ACC112 (cell line): ENCODE measurements at regions not wholly inside any gene's neighbourhood (a gene's known extent, or its start where the extent isn't known, plus 50 kb on each side); places are given as distances from the start of the nearest gene placed in this dataset.

Experiments used
- H2AFZ ChIP-seq: fragments of 200-600 bp; sonication (generic); one replicate; pipeline ENCODE4 v1.6.0; 2017; ENCODE audit warnings: antibody characterized with exemption, low read length; ENCODE audit not compliant: unreplicated experiment
- H3K27ac ChIP-seq: fragments of 200-600 bp; sonication (generic); 2 replicates; pipeline ENCODE4 v1.5.1; 2014; ENCODE audit warnings: low read depth, mild to moderate bottlenecking, antibody characterized with exemption, low read length, moderate library complexity
- H3K27me3 ChIP-seq: fragments of 200-600 bp; sonication (generic); 2 replicates; pipeline ENCODE4 v1.6.1; 2014; ENCODE audit warnings: mild to moderate bottlenecking, antibody characterized with exemption, low read length, moderate library complexity, mixed read lengths; ENCODE audit not compliant: insufficient read depth
- H3K36me3 ChIP-seq: fragments of 200-600 bp; sonication (generic); 2 replicates; pipeline ENCODE4 v1.6.1; 2016; ENCODE audit warnings: mild to moderate bottlenecking, antibody characterized with exemption, low read length, moderate library complexity, mixed read lengths; ENCODE audit not compliant: insufficient read depth
- H3K4me1 ChIP-seq: fragments of 200-600 bp; sonication (generic); one replicate; pipeline ENCODE4 v1.6.1; 2016; ENCODE audit warnings: low read length, mixed read lengths; ENCODE audit not compliant: insufficient read depth, unreplicated experiment, control insufficient read depth
- H3K4me3 ChIP-seq: fragments of 200-600 bp; sonication (generic); 2 replicates; pipeline ENCODE4 v1.5.1; 2014; ENCODE audit warnings: mild to moderate bottlenecking, low read depth, low read length
- H3K79me2 ChIP-seq: fragments of 200-600 bp; sonication (generic); one replicate; pipeline ENCODE4 v1.6.0; 2016; ENCODE audit warnings: low read length; ENCODE audit not compliant: control insufficient read depth, unreplicated experiment, insufficient read depth

DNA sequence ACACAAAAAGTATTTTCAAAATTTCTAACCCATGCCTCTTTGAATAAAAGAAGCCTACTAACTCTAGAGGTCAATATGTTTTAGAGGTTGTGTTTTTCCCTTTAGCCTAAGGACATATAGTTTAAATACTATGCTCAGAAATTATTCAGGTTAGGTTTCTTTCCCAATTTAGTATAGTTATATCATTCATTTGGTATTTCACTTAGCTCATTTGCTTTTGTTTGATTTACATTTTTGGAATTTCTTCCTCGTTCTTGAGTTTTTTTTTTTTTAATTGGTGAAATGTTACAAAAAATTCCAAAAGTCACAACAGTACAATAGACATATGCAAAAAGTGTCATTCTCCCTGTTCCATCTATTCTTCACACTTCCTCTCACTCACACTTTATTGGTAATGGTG, 371.3 kb upstream of the TNP1 start:
- H2AFZ ChIP-seq, result no peak overlapping the region
- no peak overlapping the region for H3K27ac ChIP-seq
- no peak overlapping the region for H3K4me3 ChIP-seq
- no peaks in the 10 kb centered on the region for H3K36me3 ChIP-seq
- no peaks in the 10 kb centered on the region for H3K27me3 ChIP-seq
- H3K4me1 ChIP-seq, result peaks cover 20% of the 10 kb centered on the region
- no peaks in the 10 kb centered on the region for H3K79me2 ChIP-seq

- Histone ChIP-seq H2AFZ (no peak overlapping the region), H3K4me1 (peaks cover 24% of the 10 kb centered on the region), H3K36me3 (0 out of 2 replicates have a peak, but pooled peaks cover 6% of the 10 kb centered on the region), H3K4me3 (no peak overlapping the region), H3K27me3 (no peaks in the 10 kb centered on the region), H3K79me2 (no peaks in the 10 kb centered on the region), H3K27ac (no peak overlapping the region)
These were observed 368.9 kb upstream of the TNP1 start for GRCh38 chr2:217228732-217229131.

DNA sequence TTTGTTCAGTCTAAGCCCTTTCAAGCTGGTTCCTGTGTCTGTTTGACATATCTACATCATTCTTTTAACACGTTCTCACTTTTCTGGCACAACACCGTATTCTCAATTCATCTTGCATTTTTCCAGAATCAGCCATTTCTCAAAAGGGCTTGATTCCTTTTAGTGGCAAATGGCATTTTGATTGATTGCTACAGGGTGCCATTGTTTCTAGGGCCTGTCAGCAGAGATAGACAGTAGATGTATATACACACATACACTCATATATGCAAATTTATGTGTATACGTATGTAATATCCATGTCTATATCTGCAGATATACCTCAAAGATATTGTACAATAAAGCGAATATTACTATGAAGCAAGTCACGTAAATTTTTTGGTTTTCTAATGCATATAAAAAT, 367.9 kb upstream of the TNP1 start:
- Histone ChIP-seq H3K27ac (no peak overlapping the region), H3K36me3 (0 out of 2 replicates have a peak, but pooled peaks cover 6% of the 10 kb centered on the region), H3K27me3 (no peaks in the 10 kb centered on the region), H2AFZ (no peak overlapping the region), H3K4me3 (no peak overlapping the region), H3K79me2 (no peaks in the 10 kb centered on the region), H3K4me1 (peaks cover 31% of the 10 kb centered on the region)

DNA sequence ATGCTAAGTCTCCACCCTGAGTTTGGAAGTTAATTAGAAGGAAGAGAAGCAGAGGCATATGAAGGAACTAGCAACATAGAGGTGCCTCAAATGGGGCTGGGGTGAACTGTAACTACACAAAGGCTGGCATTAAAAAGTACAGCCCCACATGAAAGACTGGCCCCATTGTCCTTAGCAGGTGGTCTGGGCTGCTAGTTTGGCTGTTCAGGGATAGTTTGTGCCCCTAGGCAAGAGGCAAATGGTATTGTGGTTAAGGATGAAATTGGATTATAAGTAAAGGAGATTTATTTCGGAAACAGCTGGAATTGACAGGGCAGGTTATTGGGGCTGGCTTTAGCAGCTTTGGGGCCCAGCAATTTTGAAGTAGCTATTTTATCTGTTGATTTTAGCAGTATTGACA, 365.7 kb upstream of the TNP1 start:
- Histone ChIP-seq H3K79me2 (no peaks in the 10 kb centered on the region), H3K27ac (no peak overlapping the region), H3K36me3 (0 out of 2 replicates have a peak, but pooled peaks cover 6% of the 10 kb centered on the region), H3K27me3 (no peaks in the 10 kb centered on the region), H2AFZ (no peak overlapping the region), H3K4me3 (no peak overlapping the region), H3K4me1 (peaks cover 37% of the 10 kb centered on the region)

- Histone ChIP-seq H3K4me1 (peaks cover 52% of the 10 kb centered on the region), H3K36me3 (0 out of 2 replicates have a peak, but pooled peaks cover 6% of the 10 kb centered on the region), H3K27ac (peak overlapping the region; percentile 93), H3K79me2 (no peaks in the 10 kb centered on the region), H3K4me3 (peak overlapping the region; percentile 25; the same call in 1 of the 2 replicates), H2AFZ (peak overlapping the region; percentile 39), H3K27me3 (no peaks in the 10 kb centered on the region)
These were observed 363.5 kb upstream of the TNP1 start for GRCh38 chr2:217223222-217223930.

- Histone ChIP-seq H3K4me3 (peak overlapping the region; percentile 25; the same call in 1 of the 2 replicates), H3K27ac (peak overlapping the region; percentile 93)
These were observed 362.5 kb upstream of the TNP1 start for GRCh38 chr2:217222309-217222910.

DNA sequence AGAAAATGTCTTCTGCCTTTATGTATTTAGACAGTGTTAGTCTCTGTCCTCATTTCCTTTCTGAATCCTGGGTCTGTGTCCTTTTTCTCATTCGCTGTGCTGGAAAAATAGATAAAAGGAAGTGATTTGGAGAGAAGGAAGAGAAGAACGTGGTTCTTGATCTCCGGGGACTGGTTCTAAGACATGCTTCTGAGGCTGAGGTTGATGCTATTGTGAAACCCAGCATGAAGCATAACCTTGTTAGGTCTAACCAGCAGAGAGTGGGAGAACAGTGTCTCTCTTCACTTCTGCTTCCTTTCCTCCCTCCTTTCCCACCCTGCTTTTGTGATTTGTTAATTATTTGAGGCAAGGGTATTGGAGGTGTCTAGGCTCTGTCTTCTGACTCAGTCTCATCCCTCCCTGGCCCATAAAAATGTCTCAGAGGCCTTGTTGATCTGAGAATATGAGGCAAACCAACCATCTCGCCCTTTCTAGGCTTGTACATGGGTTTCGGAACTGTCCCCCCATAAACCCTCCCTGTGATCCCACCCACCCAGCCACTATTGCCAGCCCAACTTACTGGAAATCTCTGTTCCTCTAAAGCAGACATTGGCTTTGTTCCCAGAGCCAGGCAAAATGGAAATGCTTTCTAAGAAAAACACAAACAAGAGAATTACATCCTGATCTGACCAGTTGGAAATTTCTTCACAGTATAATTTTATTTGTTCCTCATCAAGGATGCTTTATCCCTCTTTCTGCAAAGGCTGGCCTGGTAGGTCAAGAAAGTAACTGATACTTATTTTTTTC, 360.6 kb upstream of the TNP1 start:
- peaks cover 67% of the 10 kb centered on the region for H3K4me1 ChIP-seq
- no peak overlapping the region for H2AFZ ChIP-seq
- no peaks in the 10 kb centered on the region for H3K79me2 ChIP-seq
- H3K4me3 ChIP-seq, result no peak overlapping the region
- 0 out of 2 replicates have a peak, but pooled peaks cover 6% of the 10 kb centered on the region for H3K36me3 ChIP-seq
- no peaks in the 10 kb centered on the region for H3K27me3 ChIP-seq
- no peak overlapping the region; the same call in 1 of the 2 replicates for H3K27ac ChIP-seq

More at GRCh38 chr2:217222309-217222910, 362.5 kb upstream of the TNP1 start:
- Histone ChIP-seq H3K36me3 (0 out of 2 replicates have a peak, but pooled peaks cover 6% of the 10 kb centered on the region), H3K4me1 (peaks cover 58% of the 10 kb centered on the region), H3K79me2 (no peaks in the 10 kb centered on the region), H2AFZ (peak overlapping the region; percentile 32), H3K27me3 (no peaks in the 10 kb centered on the region)

- H3K36me3 ChIP-seq, result no peaks in the 10 kb centered on the region
- no peak overlapping the region for H3K27ac ChIP-seq
- no peak overlapping the region for H3K4me3 ChIP-seq
- H2AFZ ChIP-seq, result no peak overlapping the region
- no peaks in the 10 kb centered on the region for H3K79me2 ChIP-seq
- no peaks in the 10 kb centered on the region for H3K27me3 ChIP-seq
- peaks cover 67% of the 10 kb centered on the region for H3K4me1 ChIP-seq
These were observed 359.3 kb upstream of the TNP1 start for GRCh38 chr2:217219164-217219520.

DNA sequence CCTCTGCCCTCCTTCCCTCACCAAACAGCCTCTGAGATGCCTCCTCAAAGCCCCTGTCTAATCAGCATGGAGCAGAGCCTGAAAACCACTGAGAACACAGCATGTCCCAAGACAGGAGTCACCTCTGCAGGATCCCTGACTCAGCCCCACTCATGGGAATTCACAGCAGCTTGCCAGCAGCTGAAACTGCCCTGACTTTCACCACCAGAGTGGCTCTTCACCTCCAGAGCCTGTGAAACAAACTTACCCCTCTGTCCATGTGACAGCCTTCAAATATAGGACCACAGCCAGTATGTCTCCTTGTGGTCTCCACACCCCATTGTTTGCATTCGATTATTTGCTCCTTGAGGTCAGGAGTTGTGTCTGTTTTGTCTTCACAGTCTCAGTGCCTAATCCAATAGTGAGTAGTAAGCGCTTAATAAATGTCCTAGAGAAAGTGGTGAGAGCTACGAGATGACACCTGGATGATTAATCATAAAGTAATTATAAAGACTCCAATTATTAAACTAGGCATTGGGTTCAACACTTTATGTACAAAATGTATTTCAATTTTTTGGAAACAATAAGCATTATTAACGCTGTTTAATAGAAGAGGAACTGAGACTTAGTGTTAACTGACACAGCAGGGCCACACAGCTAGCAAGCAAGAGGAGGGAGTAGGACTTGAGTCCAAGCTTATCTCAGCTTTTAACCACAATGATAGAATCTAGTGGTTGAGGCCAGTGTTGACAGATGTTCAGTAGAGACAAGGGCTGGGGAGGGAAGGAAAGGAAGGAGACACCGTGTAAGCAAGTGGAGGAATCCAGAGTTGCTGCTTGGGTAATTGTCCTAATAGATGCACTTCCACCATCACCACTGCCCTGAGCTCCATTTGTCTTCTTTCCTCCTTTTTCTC, 358.7 kb upstream of the TNP1 start:
- peaks cover 61% of the 10 kb centered on the region for H3K4me1 ChIP-seq
- H3K27me3 ChIP-seq, result no peaks in the 10 kb centered on the region
- no peaks in the 10 kb centered on the region for H3K79me2 ChIP-seq
- no peak overlapping the region for H3K27ac ChIP-seq
- no peak overlapping the region for H2AFZ ChIP-seq
- H3K4me3 ChIP-seq, result no peak overlapping the region
- no peaks in the 10 kb centered on the region for H3K36me3 ChIP-seq

DNA sequence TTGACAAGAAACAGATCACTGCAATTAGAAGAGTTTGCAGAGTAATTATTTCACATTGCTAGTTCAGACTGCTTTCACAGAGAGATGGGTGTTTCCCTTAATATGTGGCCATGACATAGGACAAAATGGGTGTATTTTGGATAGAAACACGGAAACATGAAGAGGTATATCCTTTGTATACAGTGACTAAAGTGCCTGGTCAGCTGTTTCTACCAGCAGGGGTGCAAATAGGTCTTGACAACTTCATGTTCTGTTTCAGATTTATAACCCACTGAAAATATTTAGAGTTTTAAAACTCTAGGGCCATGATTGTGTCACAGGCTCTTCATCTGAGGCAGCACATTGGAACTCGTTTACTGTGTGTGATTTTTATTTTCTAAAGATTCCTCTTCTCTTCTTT, 357.1 kb upstream of the TNP1 start:
- Histone ChIP-seq H3K27ac (no peak overlapping the region), H3K4me1 (peaks cover 47% of the 10 kb centered on the region), H2AFZ (no peak overlapping the region), H3K4me3 (no peak overlapping the region), H3K36me3 (no peaks in the 10 kb centered on the region), H3K79me2 (no peaks in the 10 kb centered on the region), H3K27me3 (no peaks in the 10 kb centered on the region)
